ENCODE measurements at regions not wholly inside any gene's neighbourhood (a gene's known extent, or its start where the extent isn't known, plus 50 kb on each side); places are given as distances from the start of the nearest gene placed in this dataset.
"Not testable (repeated sequence)": the region's sequence is repeated elsewhere in the genome, so short reads cannot be mapped to it uniquely, and the experiment has no call there.

DNA sequence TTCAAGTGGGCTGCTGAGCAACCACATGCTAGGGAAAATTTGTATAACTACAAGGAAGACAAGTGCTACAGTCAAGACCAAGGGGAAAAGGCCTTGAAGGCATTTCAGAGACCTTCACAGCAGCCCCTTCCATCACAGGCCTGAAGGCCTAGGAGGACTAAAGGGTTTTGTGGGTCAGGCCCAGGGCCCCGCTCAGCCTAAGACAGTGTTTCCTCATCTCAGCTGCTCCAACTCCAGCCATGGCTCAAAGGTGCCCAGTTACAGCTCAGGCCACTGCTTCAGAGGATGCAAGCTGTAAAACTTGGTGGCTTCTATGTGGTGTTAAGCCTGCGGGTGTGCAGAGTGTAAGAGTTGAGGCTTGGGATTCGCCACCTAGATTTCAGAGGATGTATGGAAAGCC is 260.5 kb downstream of the NXPE2 start:
- no peak for DNase-seq (ENCODE audit: low read depth)

DNA sequence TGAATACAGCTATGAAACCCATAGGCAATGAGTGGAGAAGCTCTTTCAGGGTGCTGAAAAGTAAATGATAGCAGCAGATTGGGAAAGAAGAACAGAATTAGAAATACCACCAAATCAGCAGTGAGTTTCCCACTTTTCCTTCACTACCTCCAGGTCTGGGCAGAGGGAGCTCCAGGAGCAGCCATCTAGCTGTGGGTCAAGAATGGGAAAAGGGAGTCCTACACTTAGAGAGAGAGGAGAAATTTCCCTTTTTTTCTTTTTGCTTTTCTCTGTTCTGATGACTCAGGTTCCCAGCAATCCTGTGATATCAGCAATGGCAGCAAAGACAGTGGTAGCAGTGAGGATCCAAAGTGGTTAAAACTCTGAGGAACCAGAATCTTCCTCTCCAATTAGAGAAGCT is 263.9 kb downstream of the NXPE2 start:
- DNase-seq (ENCODE audit: low read depth): no peak

DNA sequence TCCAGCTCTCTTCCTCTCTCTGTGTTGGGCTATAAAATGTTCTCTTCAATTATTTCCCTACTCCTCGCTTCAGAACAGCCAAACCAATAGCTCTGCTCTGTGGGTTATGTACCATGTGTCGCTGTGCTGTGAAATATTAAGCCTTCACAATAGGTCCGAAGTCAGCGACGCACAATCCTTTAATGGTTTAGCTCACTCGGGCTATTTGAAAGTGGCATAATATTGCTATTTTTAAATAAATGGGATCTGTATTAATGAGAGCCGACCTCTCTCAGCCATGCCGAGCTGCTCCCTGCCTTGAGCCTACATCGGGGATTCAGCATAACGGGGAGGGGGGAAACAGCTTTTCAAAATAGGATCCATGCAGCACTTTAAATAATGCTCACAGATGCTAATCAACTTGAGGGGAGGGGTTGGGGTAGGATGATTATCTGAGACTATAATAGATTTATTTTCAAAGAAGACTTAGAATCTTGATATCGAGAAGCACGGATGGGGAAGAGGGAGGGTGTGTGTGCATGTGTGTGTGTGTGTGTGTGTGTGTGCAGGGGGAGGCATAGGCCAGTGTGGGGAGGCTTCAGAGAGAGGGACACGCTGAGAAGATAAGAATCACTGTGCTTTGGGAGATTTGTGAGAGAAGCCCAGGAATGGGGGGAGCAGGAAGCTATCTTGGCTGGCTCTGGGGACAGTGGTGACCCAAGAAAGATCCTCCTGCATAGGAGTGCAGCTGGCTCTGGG is 271.5 kb downstream of the NXPE2 start:
- DNase-seq (ENCODE audit: low read depth): no peak

DNA sequence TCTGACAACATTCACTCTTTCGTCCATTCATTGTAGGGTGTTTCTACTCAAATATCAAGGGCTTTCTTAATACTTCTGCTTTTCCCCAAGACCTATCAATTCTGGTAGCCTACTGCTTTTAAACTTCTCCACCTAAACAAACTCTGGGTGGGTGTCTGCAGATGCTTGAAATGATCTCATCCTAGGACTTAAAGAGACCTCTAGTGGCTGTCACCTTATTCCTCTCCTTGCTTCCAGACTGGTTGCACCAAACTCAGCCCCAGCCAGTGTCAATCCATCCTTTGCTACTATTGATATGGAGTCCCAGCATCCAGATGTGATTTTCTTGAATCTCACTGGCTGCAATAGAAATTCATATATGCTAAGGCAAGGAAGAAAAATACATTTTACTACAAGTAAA is 274.7 kb downstream of the NXPE2 start:
- DNase-seq (ENCODE audit: low read depth): no peak

DNA sequence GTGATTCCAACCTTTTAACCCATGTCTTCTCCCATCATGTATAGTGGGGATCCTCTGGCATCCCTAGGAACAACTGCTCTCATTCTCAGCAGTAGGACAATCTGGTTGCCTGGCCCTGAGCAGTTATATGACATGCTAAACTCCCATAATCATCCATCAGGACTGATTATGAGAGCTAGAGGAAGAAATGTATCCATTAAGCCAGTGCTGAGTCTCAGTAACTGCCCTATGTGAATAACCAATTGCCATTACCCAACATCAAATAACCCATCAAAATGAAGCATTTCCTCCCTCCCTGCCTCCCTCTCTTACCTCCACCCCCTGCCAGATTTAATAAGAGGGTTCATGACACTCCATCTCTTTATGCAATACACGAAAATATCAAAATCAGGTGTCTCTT is 277.6 kb downstream of the NXPE2 start:
- DNase-seq (ENCODE audit: low read depth): no peak

DNA sequence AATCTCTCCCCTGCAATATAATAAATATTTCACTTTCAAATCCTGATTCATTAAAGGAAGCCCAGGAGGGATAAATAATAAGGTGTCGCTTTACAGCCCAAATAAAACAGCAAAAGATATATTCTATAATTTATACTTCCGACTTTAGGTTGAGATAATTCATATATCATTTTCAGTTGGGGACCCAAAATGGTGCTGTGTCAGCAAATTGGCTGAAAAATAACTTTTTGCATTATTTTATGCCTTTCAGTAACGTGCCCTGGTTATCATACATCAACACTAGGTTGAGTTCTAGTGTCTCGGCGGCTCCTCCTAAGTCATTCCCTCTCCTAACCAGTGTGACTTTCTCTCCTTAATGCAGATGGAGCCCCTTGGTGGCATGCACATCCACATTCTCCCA is 278.2 kb downstream of the NXPE2 start:
- no peak for DNase-seq (ENCODE audit: low read depth)

DNA sequence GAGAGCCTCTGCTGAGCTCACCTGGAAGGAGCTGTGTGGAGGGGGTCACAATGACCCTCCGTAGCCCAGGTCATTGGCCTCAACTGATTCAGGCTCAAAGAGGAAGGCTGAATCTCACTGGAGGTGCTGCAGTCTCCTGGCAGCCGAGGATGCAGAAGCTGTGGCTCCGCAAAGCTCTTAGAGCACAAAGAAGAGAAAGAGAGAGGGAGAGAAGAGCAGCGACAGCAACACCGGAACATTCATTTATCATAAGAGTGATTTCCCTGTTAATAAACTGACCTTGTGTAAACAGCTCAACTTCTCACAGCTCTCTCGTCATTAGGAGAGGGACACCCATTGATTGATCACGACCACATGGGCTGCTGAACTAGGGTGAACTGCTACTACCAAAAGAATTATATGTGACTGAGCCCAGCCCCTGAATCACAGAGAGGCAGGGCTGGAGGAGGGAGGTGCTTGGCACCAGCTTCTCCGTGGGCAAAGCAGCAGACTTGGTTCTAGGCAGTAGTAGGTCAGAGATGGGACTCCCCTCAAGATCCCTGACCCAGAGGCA is 281.7 kb downstream of the NXPE2 start:
- no peak for DNase-seq (ENCODE audit: low read depth)

DNA sequence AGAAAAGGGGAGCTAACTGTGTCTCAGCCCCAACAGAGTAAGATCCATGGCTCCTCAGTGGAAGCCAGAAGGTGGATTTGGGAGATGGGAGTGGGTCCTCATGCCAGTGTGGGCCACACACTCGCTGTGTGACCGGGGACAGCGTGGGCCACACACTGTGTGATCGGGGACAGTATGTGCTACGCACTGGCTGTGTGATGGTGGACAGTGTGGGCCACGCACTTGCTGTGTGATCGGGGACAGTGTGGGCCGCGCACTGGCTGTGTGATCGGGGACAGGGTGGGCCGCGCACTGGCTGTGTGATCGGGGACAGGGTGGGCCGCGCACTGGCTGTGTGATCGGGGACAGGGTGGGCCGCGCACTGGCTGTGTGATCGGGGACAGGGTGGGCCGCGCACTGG is 282.5 kb downstream of the NXPE2 start:
- not testable (repeated sequence) for DNase-seq (ENCODE audit: low read depth)

DNA sequence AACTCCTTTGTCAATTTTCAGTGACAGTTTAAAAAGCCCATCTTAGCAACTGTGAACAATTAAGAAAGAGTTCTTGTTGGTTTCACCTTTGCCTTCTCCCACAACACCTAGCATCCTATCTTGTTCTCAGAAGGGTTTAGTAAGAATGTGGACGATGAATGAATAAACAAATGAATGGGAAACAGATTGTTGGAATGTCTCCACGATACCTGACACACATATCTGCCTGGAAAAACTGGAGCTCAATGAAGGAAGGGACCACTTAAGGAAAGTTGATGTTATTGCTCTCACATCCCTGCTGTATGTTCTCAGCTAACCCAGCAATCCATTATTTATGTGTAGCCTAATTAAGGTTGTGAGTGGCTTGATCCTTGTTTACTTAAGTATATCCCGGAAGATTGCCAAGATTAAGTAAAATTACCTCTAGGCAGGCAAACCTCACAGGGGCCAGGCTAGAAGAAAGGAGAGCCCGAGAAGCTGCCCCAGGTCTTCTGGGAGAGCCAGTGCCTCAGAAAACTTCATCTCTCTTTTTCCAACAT is 286.4 kb downstream of the NXPE2 start:
- DNase-seq (ENCODE audit: low read depth): no peak

DNA sequence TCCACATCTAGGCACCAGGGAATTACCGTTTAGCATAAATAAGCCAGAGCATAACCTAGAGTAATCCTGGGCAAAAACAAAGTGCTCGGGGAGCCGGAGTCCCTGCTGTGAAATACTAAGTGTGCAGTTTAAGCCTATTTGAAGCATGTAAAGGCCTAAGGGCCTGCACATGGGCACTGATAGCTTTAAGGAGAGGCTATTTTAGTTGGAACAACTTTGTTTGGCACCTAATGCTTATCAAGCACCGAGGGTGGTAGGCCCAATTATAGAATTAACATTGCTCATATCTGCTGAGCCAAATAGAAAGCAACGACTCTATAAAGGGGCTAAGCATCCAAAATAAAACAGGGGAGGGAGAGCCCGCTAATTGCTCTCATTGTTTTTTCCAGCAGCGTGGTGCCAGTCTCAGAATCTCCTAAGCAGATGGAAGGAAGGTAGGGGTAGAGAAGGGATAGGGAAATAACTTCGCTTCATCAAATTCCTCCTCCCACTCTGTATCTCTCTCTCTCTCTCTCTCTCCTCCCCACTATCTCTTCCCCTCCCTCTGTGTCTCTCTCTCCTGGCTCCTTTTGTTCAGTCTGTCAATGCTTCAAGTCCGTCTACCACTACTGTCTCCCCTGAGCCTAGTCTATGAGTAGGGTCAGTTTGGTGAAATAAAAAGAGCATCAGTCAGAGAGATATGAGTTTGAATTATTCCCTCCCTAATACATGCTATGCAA is 292.8 kb downstream of the NXPE2 start:
- no peak for DNase-seq (ENCODE audit: low read depth)

DNA sequence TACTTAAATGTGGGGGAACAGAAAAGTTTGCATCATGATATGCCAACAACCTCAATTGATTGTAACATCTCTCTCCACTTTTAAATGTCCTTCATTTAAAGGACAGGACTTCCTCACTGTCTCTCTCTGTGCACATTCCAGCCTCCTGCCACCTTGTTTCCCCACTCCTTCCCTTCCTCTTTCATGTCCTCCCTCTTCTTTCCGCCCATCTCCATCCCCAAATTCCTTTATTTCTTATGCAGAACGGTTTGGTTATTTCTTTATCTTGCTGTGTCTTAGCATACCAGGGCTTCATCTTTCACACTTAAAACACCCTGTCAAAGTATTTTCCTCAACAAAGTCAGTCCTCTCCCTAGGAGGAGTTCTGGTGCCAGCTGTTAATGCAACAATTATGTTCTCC is 293.8 kb downstream of the NXPE2 start:
- no peak for DNase-seq (ENCODE audit: low read depth)

DNA sequence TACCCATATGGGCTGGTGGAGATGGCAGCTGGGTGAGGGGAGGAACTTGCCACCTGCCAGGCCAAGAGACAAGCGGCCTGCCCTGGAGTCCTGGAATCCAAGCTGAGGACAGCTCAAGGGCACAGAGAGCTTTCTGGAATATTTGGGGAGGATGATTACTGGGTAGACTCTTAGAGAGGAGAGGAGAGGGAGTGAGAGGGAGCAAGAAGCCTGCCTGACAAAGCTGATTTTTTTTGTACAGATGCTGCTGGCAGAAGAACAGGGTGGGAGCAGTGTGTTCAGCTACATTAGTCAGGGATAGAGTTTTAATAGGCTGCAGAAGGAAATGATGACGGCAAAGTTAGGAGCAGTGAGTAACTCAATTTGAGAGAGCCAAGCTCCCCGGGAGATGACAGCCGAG is 299.3 kb downstream of the NXPE2 start:
- DNase-seq (ENCODE audit: low read depth): no peak

DNA sequence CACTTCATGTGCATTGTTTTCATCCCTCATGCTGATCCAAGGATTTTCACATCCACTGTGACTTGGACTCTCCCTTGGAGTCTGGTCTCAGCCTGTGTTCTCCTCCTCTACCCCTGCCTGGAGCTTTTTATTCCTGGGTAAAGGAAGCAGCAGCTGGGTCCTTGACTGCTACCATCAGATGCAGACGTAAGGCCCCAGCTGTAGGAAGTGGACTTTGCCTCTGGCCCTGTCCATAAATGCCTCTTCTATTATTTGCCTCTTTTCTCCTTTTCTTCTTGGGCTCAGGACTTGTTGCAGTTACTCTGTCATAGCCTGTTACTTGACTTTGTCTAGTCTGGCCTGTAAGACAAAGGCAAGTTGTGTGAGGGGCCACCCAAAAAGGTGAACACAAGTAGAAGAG is 303.8 kb downstream of the NXPE2 start:
- no peak for DNase-seq (ENCODE audit: low read depth)

DNA sequence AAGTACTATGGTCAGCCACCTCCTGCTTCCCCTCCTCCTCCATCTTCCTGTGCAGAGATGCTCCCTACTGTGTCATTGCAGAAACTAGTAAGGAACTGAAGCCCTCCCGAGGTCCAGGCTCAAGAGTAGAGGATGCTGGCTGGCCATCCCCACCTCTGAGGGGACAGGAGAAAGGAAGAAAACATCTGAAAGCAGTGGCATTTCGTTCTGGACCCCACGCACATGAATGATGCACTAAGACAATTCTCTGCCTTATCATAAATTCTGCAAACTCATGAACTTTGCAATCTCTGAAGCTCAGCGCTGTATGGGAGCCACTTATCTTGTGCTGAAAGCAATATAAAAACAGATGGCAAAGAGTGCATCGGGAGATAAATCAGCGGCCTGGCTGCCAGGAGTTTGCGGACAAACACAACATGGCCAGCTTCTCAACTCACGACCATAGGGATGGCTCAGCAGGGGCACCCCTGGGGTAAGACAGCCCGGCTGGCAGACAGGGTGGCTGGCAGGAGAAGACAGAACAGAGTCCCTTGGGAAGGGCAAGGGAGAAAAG is 306.4 kb downstream of the NXPE2 start:
- DNase-seq (ENCODE audit: low read depth): no peak

DNA sequence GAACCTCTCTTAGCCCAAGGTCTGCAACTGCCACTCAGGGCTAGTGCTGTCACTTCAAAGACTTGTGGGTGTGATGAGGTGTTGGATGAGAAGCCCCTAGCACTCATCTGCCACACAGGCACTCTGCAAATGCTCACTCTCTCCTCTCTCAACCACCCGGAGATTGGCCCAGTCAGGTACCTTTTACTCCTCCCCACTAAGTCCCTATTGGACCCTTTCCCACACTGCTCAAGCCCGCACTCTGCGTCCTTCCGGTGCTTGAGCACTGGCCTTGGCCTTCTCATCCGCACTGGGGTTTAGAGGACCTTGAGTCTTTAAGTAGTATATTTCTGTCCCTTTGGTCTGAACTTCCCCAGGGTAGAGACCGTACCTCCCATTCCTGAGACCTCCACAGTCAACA is 308.0 kb downstream of the NXPE2 start:
- no peak for DNase-seq (ENCODE audit: low read depth)

DNA sequence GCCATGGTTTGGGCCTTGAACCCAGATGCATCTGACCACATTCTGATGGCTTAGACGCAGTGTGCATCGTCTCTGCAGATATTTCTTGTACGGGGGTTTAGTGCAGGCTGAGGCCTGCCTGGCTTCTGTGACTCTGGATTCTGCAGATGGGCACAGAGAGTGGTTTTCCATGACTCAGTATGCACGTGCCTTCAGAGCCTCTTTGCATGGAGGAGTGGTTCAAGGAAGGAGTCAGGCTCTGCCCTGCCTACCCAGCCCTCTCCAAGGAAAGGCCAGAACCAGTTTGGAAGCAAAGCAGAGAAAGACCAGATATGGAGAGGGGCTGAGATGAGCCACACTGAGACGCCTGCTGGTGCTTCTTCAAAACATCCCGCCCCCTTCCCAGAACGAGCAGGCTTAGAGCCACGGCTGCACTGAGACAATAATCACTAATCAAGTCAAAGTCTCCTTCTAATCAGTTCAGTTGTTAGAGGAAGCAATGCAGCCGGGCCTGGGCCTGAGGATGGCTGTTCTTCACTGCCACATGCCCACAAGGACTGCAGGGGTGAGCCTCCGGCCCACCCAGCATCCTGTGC is 308.9 kb downstream of the NXPE2 start:
- no peak for DNase-seq (ENCODE audit: low read depth)

DNA sequence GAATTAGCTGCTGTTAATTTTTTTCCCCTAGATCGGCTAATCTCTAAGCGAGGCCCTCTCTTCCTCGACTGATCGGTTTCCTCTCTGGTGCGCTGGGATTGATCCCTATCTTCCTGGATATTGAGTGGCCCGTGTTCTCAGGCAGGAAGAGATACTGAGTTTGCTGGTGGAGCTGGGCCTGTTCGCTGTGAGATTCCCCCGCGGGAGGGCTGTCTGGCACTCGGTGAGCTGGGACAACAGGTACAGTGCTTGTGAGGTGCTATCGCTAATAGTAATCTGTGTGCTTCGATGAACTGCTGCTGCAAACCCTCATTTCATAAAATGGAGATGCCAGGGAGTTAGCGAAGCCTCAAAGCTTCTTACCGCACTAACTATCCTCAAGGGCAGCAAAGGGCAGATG is 310.3 kb downstream of the NXPE2 start:
- DNase-seq (ENCODE audit: low read depth): no peak

DNA sequence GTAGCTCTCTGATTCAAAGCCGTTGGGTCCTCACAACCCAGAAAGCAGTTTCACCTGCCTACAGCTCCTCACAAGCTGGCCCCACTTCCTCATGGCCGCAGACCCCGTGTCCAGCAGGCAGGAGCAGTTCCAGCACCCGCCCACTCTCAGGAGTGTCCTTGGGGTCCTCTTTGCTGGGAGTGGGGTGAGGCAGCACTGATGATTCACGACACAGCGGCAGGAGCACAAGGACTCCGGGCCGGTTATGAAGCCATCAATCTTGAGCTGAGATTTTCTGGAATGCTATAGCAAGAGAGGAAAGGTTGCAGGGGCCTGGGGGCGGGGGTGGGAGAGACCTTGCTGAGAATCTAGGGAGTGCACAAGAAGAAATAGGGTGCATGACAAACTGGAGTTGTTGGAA is 311.2 kb downstream of the NXPE2 start:
- DNase-seq (ENCODE audit: low read depth): no peak

DNA sequence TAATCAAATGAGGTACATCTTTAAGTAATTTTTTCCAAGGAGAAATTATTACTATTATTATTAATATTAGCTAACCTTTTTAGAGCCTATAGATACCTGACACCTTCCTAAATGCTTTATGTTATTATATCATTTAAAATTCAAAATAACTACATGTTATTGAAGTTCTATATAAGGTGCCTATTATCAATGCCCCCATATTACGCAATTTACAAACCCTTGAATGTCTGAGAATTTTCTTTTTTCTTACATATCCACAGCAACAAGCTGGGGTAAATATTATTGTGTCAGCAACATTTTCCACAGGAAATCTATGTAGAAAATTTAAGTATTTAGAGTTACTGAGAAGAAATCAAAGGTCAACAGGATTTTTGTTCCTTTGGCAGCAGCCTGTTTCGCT is 327.3 kb downstream of the NXPE2 start:
- no peak for DNase-seq (ENCODE audit: low read depth)

DNA sequence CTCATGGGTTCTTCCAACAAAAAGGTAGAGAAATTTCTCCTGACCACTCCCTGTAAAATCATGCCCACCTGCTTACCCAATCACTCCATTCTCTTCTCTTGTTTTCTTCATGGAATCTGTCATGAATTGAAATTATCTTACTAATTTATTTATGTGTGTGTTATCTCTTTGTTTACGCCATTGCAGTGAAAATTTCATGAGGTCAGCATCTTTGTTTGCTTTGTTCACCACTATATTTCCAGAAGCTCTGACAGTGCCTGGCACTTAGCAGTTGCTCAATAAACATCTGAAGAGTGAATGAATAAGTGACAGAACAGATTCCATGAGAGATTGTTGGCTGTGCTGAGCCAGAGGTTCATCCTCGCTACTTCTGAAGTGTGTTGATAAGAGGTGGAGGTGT is 329.5 kb downstream of the NXPE2 start:
- DNase-seq (ENCODE audit: low read depth): no peak

DNA sequence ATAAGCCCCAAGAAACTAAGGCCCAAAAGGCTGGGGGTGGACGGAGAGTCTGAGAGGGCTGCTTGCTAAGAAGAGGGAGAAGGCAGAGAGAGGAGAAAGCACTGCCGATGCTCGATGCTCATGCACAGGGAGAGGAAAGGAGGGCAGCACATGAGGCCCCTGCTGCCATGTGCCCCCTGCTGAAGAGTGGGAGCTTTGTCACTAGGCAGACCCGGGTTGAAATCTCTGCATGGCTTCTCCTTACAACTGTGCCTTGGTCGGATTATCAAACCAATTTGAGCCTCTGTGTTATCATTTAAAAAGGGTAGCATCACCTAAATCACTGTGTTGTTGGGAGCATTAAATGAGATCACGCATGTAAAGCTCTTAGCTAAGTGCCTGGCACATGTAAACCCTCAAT is 330.5 kb downstream of the NXPE2 start:
- no peak for DNase-seq (ENCODE audit: low read depth)

DNA sequence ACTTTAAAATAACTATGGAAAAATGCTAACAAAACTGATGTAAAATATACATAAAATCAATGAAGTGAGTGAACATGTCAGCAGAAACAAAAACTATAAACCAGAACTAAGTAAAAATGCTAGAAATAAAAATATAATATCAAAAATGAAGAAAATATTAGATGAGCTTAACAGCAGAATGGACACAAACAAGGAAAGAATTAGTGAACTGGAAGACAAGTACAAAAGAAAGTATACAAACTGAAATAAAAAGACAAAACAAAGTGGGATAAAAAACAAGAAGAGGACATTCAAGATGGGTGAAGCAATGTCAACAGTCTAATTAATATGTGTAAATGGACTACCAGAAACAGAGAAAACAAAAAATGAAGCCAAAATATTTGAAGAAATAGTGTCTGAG is 339.2 kb downstream of the NXPE2 start:
- DNase-seq (ENCODE audit: low read depth): no peak

DNA sequence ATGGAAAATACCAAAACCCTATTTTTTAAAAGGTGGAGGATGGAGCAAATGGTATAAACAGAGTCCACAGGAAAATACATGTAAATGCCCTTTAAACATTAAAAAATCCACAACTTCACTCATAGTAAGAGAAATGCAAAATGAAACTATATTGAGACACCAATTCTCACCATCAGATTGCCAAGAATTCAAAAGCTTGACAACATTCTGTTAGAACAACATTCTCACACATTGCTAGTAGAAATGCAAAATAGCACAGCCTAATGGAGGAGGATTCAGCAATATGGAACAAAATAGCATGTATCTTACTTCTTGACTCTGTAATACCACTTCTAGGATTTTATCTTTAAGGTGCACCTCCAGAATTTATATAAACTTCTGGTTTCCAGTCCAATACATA is 351.8 kb downstream of the NXPE2 start:
- no peak for DNase-seq (ENCODE audit: low read depth)

All from CMK (cell line).